Effector memory CD4-positive, alpha-beta T cell (primary cell): ENCODE measurements at regions not wholly inside any gene's neighbourhood (a gene's known extent, or its start where the extent isn't known, plus 50 kb on each side); places are given as distances from the start of the nearest gene placed in this dataset.
"Not testable (repeated sequence)": the region's sequence is repeated elsewhere in the genome, so short reads cannot be mapped to it uniquely, and the experiment has no call there.

ENCODE experiments used
- DNase-seq, 3 donors: peaks; one replicate each; pipeline ENCODE4 v3.0.0-alpha.2; 2020
- H3K27ac ChIP-seq: 2 replicates; pipeline ENCODE4 v1.7.0; 2013; ENCODE audit warnings: mild to moderate bottlenecking, low read length, moderate library complexity; ENCODE audit not compliant: insufficient read depth, poor library complexity, severe bottlenecking
- H3K27me3 ChIP-seq: replicated peaks from 2 replicates; pipeline ENCODE4 v1.7.0; 2013; ENCODE audit warnings: mild to moderate bottlenecking, low read length; ENCODE audit not compliant: insufficient read depth, control insufficient read depth, poor library complexity, severe bottlenecking
- H3K36me3 ChIP-seq: 2 replicates; pipeline ENCODE4 v1.7.0; 2013; ENCODE audit warnings: mild to moderate bottlenecking, low read length, moderate library complexity; ENCODE audit not compliant: control insufficient read depth, insufficient read depth
- H3K4me1 ChIP-seq: 2 replicates; pipeline ENCODE4 v1.7.0; 2013; ENCODE audit warnings: low read length, mild to moderate bottlenecking; ENCODE audit not compliant: control insufficient read depth, insufficient read depth, poor library complexity, severe bottlenecking
- H3K4me3 ChIP-seq: 2 replicates; pipeline ENCODE4 v1.7.0; 2013; ENCODE audit warnings: low read length, low read depth, mild to moderate bottlenecking; ENCODE audit not compliant: insufficient read depth, poor library complexity, severe bottlenecking
- H3K9me3 ChIP-seq: 2 replicates; pipeline ENCODE4 v1.7.0; 2013; ENCODE audit warnings: mild to moderate bottlenecking, low read length, moderate library complexity; ENCODE audit not compliant: control insufficient read depth

DNA sequence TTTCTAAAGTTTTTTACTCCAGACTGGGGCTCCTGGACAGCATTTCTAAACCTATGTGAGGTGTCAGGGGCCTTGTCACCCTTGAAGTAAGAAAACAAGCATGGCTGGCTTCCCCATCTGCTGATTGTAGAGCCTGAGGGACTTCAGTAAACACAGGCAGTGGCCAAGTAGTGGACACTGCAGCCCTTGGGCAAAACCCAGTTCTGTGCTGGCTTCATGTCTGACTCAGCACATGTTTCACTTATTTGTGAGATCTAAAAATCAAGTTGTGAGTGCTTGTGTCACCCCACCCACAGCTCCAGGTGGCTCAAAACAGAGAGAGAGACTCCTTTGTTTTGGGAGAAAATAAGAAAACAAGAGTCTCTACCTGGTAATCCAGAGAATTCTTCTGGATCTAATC is 660.3 kb upstream of the VRK2 start:
- Histone ChIP-seq H3K27me3 (no peaks in the 10 kb centered on the region), H3K4me1 (no peaks in the 10 kb centered on the region), H3K4me3 (no peak overlapping the region), H3K27ac (no peak overlapping the region), H3K36me3 (no peaks in the 10 kb centered on the region), H3K9me3 (no peaks in the 10 kb centered on the region)
- DNase-seq, result no peak

DNA sequence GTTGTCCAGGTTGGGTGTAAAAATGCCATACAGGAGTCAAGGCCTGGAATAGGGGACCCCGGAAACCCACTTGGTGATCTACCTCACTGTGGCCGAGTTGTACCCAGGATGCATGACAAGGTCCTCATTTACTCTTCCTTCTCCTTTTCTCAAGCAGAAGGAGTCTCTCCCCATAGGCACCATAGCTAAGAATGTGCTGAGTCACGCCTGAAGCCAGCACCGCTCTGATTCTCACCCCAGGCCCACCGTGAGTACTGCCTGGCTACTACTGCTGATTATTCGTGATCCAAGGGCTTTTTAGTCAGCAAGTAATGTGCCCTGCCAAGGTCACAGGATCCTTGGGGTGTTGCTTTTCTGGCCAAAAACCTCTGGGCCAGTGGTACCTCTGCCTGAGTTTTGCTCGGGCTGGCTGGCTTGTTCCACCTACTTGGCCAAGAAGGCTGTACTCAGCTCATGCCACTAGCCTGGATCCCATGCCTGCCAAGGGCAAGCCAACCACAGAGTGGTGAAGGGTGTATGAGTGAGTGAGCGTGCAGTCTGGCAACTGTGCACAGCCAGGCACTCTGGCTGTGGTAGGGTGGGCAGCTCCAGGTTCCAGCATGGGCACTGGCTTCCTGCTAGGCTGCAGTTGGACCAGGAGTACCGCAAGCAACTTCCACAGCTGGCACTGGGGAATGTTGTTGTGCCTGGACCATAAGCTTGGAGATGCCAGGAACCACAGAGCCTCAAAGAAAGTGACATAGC is 650.1 kb upstream of the VRK2 start:
- DNase-seq, result no peak
- no peaks in the 10 kb centered on the region for H3K27me3 ChIP-seq
- H3K4me3 ChIP-seq, result no peak overlapping the region
- H3K36me3 ChIP-seq, result no peaks in the 10 kb centered on the region
- peaks cover 3% of the 10 kb centered on the region for H3K9me3 ChIP-seq
- no peaks in the 10 kb centered on the region for H3K4me1 ChIP-seq
- H3K27ac ChIP-seq, result no peak overlapping the region

DNA sequence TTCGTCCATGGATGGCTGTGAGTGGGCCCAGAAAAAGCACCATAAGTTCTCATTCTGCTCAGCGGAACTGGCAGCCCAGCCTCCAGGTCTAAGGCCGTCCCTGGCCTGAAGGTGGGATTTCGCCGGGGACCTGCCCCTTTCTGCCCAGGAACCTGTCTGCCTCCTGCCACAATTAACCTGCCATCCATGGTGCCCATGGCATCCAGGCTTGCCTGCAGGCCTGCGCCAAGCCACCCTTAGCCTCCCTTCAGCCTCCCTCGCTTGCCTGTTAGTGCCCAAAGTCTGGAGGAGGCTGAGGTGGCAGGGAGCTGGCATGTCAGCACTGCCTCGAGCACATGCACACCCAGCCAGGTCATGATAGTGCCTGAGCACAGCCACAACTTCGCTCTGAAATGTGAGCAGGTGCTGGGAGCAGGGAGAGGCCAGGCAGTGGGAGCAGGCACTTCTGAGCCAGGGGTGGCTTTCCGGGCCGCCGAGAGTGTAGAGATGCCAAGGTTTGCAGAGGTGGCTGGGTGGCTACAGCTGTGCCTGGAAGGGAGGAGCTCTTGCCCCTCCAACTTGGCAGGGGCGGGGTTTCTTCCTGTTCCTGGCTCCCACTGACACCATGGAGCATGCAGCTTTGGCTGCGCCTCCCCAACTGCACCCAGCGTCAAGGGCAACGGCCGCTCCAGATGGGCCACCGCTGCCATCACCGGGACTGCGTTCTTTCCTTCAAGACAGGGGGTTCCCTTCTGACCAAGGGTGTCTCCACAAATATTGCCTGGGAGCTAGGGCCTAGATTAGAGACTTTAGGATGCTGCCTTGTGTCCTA is 648.9 kb upstream of the VRK2 start:
- Histone ChIP-seq H3K27ac (no peak overlapping the region), H3K36me3 (no peaks in the 10 kb centered on the region), H3K4me1 (no peaks in the 10 kb centered on the region), H3K27me3 (no peaks in the 10 kb centered on the region), H3K9me3 (peaks cover 3% of the 10 kb centered on the region), H3K4me3 (no peak overlapping the region)
- DNase-seq, result no peak

DNA sequence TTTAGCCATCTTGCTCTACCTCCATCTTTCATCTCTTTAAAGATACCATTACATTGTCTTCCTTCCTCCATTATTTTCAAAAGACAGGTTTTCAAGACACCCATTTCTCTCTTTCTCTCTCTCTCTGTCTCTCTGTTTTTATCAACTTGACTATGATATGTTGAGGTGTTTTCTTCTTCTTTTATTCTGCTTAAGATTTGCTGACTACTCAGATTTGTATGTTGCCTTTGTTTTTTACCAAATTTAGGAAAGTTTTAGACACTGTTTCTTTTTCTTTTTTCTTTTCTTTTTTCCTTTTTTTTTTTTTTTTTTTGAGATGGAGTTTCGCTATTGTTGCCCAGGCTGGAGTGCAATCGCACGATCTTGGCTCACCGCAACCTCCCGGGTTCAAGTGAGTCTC is 647.5 kb upstream of the VRK2 start:
- DNase-seq, result no peak
- Histone ChIP-seq H3K36me3 (no peaks in the 10 kb centered on the region), H3K9me3 (peaks cover 3% of the 10 kb centered on the region), H3K4me3 (no peak overlapping the region), H3K27ac (no peak overlapping the region), H3K4me1 (no peaks in the 10 kb centered on the region), H3K27me3 (no peaks in the 10 kb centered on the region)

DNA sequence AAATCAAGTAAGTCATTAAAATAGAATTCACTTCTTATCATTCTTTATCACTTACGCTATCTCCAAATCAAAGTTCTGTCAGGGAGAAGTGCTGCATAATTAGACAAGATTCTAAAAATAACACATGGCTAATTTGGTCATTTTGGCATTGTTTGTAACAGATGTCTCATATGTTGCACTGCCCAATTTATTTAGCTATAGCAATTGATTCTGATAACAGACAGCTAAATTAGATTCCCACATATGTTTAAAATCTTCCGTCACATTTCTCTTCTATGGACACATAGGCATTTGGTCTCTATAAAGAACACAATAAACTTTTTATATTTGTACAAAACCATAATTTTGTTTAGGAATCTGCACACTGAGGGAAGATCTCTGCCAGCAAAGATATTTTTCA is 644.5 kb upstream of the VRK2 start:
- Histone ChIP-seq H3K27ac (no peak overlapping the region), H3K4me1 (no peaks in the 10 kb centered on the region), H3K4me3 (no peak overlapping the region), H3K36me3 (no peaks in the 10 kb centered on the region), H3K9me3 (peaks cover 3% of the 10 kb centered on the region), H3K27me3 (no peaks in the 10 kb centered on the region)
- DNase-seq, result no peak

DNA sequence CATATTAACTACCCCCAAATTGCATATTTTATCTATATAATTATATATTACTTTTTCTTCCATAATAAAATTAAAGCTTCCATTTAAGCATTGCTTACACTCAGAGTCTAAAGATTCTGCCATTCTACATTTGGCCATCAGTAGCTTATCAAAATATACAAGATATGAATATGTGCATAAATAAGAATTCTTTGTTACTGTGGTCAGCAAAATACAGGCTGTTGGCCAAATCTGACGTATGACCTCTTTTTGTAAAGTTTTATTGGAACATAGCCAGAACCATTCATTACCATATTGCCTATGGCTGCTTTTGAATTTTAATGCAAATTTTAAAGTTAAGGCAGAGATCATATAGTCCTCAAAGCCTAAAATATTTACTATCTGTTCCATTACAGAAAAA is 643.9 kb upstream of the VRK2 start:
- H3K36me3 ChIP-seq, result no peaks in the 10 kb centered on the region
- H3K27me3 ChIP-seq, result no peaks in the 10 kb centered on the region
- DNase-seq, result no peak
- H3K9me3 ChIP-seq, result peaks cover 3% of the 10 kb centered on the region
- no peak overlapping the region for H3K27ac ChIP-seq
- no peak overlapping the region for H3K4me3 ChIP-seq
- no peaks in the 10 kb centered on the region for H3K4me1 ChIP-seq

DNA sequence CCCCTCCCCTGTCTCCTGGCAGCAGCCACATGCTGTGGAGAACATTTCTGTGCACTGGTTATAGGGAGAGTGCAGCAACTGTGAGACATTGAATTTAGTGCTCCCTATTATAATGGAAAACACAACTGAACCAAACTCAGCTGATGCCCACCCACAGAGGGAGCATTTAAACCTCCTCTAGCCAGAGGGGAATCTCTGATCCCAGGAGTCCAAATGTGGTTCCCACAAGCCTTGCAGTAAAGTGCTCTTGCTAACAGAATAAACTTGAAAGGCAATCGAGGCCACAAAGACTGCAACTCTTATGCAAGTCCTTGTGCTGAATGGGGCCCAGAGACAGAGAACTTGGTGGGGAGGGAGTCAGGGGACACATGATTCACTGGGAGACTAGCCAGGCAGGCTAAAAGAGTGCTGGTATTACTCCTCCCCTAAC is 638.8 kb upstream of the VRK2 start:
- Histone ChIP-seq H3K36me3 (no peaks in the 10 kb centered on the region), H3K4me1 (no peaks in the 10 kb centered on the region)

DNA sequence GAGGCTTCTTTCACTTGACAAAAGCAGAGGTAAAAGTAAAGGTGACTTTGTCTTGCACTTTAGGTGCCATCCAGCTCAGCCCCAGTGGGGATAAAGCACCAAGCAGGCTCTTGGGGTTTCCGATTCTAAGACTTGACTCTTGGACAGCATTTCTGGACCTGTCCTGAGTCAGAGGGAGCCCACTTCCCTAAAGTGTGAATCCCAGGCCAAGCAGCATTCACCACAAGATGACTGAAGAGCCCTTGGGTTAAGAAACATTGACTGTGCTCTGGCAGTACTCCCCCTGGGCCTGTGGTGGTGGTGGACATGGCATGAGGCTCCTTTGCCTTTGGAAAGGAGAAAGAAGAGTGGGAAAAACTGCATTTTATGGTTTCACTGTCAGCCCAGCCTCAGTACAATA is 638.0 kb upstream of the VRK2 start:
- Histone ChIP-seq H3K27me3 (no peaks in the 10 kb centered on the region), H3K27ac (no peak overlapping the region), H3K4me3 (no peak overlapping the region), H3K36me3 (no peaks in the 10 kb centered on the region), H3K9me3 (no peaks in the 10 kb centered on the region), H3K4me1 (no peaks in the 10 kb centered on the region)
- no peak for DNase-seq

More for the DNA sequence above, 638.8 kb upstream of the VRK2 start:
- H3K27ac ChIP-seq, result no peak overlapping the region
- H3K9me3 ChIP-seq, result no peaks in the 10 kb centered on the region
- H3K4me3 ChIP-seq, result no peak overlapping the region
- no peak for DNase-seq
- H3K27me3 ChIP-seq, result no peaks in the 10 kb centered on the region

DNA sequence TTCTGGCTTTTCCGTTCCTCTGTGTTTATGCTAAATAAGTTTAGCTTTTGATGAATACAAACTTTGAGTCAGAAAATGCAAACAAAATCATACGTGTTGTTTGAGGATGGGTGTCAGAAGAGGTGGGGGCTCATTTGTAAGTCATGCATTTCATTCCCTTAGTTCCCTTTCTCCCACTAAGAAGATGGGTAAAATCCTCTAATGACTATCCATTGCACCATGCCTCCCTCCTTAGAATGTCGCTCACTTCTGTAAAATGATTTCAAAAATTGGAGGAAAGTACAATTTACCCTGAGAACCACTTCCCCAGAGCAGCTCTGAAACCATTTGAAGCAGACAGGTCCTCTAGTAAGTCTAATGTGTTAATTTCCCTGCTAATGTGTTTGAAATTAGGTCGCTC is 629.6 kb upstream of the VRK2 start:
- H3K9me3 ChIP-seq, result no peaks in the 10 kb centered on the region
- no peaks in the 10 kb centered on the region for H3K27me3 ChIP-seq
- H3K4me1 ChIP-seq, result no peaks in the 10 kb centered on the region
- H3K27ac ChIP-seq, result no peak overlapping the region
- no peaks in the 10 kb centered on the region for H3K36me3 ChIP-seq
- H3K4me3 ChIP-seq, result no peak overlapping the region
- no peak for DNase-seq

DNA sequence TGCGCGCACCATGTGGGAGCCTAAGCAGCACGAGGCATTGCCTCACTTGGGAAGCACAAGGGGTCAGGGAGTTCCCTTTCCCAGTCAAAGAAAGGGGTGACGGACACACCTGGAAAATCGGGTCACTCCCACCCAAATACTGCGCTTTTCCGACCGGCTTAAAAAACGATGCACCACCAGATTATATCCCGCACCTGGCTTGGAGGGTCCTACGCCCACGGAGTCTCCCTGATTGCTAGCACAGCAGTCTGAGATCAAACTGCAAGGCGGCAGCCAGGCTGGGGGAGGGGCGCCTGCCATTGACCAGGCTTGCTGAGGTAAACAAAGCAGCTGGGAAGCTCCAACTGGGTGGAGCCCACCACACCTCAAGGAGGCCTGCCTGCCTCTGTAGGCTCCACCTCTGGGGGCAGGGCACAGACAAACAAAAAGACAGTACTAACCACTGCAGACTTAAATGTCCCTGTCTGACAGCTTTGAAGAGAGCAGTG is 627.7 kb upstream of the VRK2 start:
- not testable (repeated sequence) for H3K27me3 ChIP-seq, H3K4me3 ChIP-seq, H3K36me3 ChIP-seq, DNase-seq, H3K27ac ChIP-seq, H3K4me1 ChIP-seq, H3K9me3 ChIP-seq
